Stimulated activated memory B cell treated with anti-CD40 and anti-IgM and Interleukin-4, amounts not matched to agents 10 μg/mL and 1 μg/mL and 100 μg/mL, for 72 hours (primary cell): ENCODE measurements at regions not wholly inside any gene's neighbourhood (a gene's known extent, or its start where the extent isn't known, plus 50 kb on each side); places are given as distances from the start of the nearest gene placed in this dataset.
"Not testable (repeated sequence)": the region's sequence is repeated elsewhere in the genome, so short reads cannot be mapped to it uniquely, and the experiment has no call there.

Experiments used
- ATAC-seq: fragments of 150-1000 bp; cut with Tn5 transposase; 2 replicates; pipeline ENCODE4 v1.10.0; 2021
- H3K27ac Mint-ChIP-seq: one replicate; pipeline ENCODE4 v1.8.0; 2022; ENCODE audit warnings: mild to moderate bottlenecking, mixed read lengths
- H3K27me3 Mint-ChIP-seq: one replicate; pipeline ENCODE4 v1.8.0; 2022; ENCODE audit warnings: mixed read lengths
- H3K36me3 Mint-ChIP-seq: one replicate; pipeline ENCODE4 v1.8.0; 2022; ENCODE audit warnings: mixed read lengths
- H3K4me1 Mint-ChIP-seq: one replicate; pipeline ENCODE4 v1.8.0; 2022; ENCODE audit warnings: mixed read lengths
- H3K4me3 Mint-ChIP-seq: one replicate; pipeline ENCODE4 v1.8.0; 2022; ENCODE audit warnings: mild to moderate bottlenecking, moderate library complexity, mixed read lengths
- H3K9me3 Mint-ChIP-seq: one replicate; pipeline ENCODE4 v1.8.0; 2022; ENCODE audit warnings: mixed read lengths

DNA sequence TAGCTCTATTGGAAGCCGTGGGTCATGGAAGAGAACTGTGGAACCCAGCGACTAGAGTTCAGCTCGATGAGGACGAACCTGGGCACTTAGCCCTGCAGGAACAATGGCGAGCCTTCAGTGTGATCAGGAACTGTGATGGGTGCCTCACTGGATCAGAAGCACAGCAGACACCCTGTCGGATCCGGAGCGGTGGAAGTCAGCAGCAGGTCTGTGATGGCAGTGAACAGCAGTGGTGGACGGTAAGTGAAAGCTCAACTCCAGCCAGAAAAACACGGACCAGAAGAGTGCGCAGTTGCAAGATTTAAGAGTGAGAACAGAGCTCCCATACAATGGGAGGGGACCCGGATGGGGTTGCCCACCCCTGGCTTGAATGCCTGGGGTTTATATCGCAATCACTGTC, 282.2 kb downstream of the NSUN3 start:
- H3K4me3 Mint-ChIP-seq, result no peak overlapping the region
- no peaks in the 10 kb centered on the region for H3K36me3 Mint-ChIP-seq

DNA sequence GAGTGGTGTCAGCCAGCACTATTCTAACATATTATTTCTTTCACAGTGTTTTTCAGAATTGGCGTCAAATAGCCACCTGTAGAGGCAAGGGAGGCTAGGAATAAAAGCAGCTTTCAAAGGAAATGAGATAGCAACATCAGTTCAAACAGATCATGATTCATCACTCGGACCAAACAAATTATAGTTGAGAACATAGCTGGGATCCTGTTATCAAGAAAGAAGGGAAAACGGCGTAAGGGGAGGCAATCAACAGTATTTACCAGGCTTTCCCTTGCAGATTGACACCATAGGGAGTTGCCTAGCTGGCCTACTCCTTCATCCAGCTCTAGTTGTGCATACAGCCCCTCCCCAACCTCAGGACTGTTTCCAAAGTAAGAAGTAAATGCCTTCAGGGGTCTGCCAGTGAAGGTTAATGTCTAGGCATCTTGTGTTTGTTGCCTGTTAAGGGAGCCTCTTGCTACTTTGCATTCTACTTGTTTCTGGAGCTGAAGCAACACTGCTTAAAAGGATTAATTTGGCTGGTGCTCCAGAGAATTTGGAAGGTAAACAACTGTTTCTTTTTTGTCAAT, 286.5 kb downstream of the NSUN3 start:
- no peaks in the 10 kb centered on the region for H3K36me3 Mint-ChIP-seq
- no peaks in the 10 kb centered on the region for H3K27me3 Mint-ChIP-seq
- H3K9me3 Mint-ChIP-seq, result peaks cover 4% of the 10 kb centered on the region
- no peak overlapping the region for H3K27ac Mint-ChIP-seq
- no peak overlapping the region for H3K4me3 Mint-ChIP-seq
- H3K4me1 Mint-ChIP-seq, result no peaks in the 10 kb centered on the region
- no peak for ATAC-seq

More for the DNA sequence above, 282.2 kb downstream of the NSUN3 start:
- H3K27me3 Mint-ChIP-seq, result no peaks in the 10 kb centered on the region
- H3K4me1 Mint-ChIP-seq, result no peaks in the 10 kb centered on the region
- H3K27ac Mint-ChIP-seq, result no peak overlapping the region
- no peak for ATAC-seq
- H3K9me3 Mint-ChIP-seq, result peaks cover 7% of the 10 kb centered on the region

DNA sequence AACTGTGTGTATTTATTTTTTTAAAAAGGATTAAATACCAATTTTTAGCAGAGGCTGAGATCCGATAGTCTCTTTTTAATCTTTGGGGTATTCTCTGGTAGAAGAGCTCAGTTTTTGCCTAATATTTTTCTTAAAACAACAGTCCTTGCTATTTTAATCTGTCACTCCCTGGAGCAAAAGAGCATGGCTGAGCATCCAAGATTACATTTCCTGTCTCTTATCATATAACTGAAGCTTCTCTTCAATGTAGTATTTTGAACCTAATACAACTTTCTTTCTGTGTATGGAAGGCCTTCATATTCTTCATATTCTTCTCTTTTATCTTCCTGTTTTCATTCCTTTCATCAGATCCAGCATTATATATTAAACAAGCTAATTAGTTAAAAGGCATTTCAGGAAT, 293.7 kb downstream of the NSUN3 start:
- Mint-ChIP-seq H3K4me1 (no peaks in the 10 kb centered on the region), H3K36me3 (no peaks in the 10 kb centered on the region), H3K27me3 (no peaks in the 10 kb centered on the region), H3K4me3 (no peak overlapping the region), H3K9me3 (peaks cover 3% of the 10 kb centered on the region), H3K27ac (no peak overlapping the region)
- ATAC-seq, result no peak

DNA sequence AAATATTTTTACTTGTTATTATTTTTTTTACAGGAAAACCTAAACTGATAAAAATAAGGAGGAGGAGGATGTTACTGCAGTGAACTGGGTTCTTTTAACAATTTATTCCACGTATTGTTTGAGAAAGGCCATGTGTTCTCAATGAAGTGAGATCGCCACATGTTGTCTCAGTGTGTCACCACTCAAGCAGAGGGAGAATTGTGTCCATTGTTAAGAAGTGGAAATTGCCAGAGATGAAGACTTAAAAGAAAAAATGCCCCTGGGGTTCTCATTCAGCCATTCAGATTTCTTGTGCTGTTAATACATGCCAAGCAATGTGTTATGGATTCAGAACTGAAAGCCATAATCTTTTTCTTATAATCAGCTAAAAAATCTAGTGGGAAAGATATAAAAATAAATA, 297.1 kb downstream of the NSUN3 start:
- ATAC-seq, result no peak
- H3K27me3 Mint-ChIP-seq, result no peaks in the 10 kb centered on the region
- no peaks in the 10 kb centered on the region for H3K4me1 Mint-ChIP-seq
- H3K4me3 Mint-ChIP-seq, result no peak overlapping the region
- peaks cover 3% of the 10 kb centered on the region for H3K9me3 Mint-ChIP-seq
- H3K36me3 Mint-ChIP-seq, result no peaks in the 10 kb centered on the region
- no peak overlapping the region for H3K27ac Mint-ChIP-seq

DNA sequence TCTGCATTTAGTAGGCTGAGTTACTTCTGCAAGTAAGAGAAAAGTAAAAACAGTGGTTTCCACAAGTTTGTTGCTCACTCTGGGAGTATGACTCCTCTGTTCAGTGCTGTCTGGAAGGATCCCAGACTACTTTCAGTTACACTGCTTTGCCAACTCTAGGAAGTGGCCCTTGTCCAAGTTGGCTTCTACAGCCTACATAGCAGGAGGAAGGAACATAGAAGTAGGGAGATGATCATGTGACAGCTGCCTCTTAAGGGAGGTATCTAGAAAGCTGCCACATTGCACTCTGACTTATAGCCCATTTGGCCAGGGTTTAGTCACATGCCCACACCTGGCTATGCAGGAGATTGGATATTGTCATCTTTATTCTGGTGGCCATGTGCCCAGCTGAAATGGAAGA, 298.1 kb downstream of the NSUN3 start:
- Mint-ChIP-seq H3K36me3 (no peaks in the 10 kb centered on the region), H3K4me1 (no peaks in the 10 kb centered on the region), H3K27ac (no peak overlapping the region), H3K27me3 (no peaks in the 10 kb centered on the region), H3K9me3 (peaks cover 3% of the 10 kb centered on the region), H3K4me3 (no peak overlapping the region)
- ATAC-seq, result peak; percentile 50

DNA sequence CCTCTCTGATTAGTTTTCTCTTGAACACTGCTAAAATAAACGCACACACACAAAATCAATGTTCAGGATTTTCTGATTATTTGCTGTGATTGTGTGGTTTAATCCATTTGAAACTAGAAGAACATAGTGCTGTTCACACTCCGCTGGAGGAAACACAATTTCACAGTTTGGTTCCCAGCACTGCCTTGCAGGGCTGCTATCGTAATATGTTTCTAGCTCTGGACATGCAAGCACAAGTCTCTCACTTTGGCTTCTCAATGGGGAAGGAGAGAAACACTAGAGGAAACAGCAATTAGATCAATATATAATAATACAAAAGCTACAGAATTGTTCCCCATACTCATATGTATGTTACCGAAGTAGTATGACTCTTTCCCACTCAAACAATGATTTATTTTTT, 299.5 kb downstream of the NSUN3 start:
- H3K9me3 Mint-ChIP-seq, result peaks cover 3% of the 10 kb centered on the region
- H3K4me3 Mint-ChIP-seq, result no peak overlapping the region
- H3K4me1 Mint-ChIP-seq, result no peaks in the 10 kb centered on the region
- H3K27ac Mint-ChIP-seq, result no peak overlapping the region
- H3K36me3 Mint-ChIP-seq, result no peaks in the 10 kb centered on the region
- no peak for ATAC-seq
- H3K27me3 Mint-ChIP-seq, result no peaks in the 10 kb centered on the region

- Mint-ChIP-seq H3K9me3 (peaks cover under 1% of the 10 kb centered on the region), H3K4me3 (no peak overlapping the region)
- no peak for ATAC-seq
These were observed 302.1 kb downstream of the NSUN3 start for GRCh38 chr3:94365006-94365405.

DNA sequence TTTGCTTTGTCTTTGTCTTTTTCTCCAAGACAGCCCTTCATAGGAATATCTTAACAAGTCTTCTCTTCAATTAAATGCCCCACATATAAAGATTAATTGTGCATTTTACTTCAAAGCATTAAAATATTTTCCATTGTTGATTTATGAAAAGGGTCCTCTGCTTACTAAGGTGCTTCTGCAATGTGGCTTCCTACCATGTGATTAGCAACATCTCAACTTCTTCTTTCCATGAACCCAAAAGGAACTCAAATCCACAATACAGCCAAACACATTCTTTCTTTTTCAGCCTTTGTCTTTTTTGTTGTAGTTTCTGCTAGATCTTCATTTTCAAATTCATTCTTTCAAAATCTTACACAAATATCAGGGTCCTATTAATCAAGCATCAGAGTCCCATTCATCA, 309.2 kb downstream of the NSUN3 start:
- H3K36me3 Mint-ChIP-seq, result no peaks in the 10 kb centered on the region
- H3K4me1 Mint-ChIP-seq, result no peaks in the 10 kb centered on the region
- no peaks in the 10 kb centered on the region for H3K27me3 Mint-ChIP-seq
- H3K9me3 Mint-ChIP-seq, result peaks cover 5% of the 10 kb centered on the region
- no peak overlapping the region for H3K4me3 Mint-ChIP-seq
- H3K27ac Mint-ChIP-seq, result no peak overlapping the region
- no peak for ATAC-seq

More at GRCh38 chr3:94365006-94365405, 302.1 kb downstream of the NSUN3 start:
- Mint-ChIP-seq H3K27me3 (no peaks in the 10 kb centered on the region), H3K36me3 (no peaks in the 10 kb centered on the region), H3K27ac (no peak overlapping the region), H3K4me1 (no peaks in the 10 kb centered on the region)

DNA sequence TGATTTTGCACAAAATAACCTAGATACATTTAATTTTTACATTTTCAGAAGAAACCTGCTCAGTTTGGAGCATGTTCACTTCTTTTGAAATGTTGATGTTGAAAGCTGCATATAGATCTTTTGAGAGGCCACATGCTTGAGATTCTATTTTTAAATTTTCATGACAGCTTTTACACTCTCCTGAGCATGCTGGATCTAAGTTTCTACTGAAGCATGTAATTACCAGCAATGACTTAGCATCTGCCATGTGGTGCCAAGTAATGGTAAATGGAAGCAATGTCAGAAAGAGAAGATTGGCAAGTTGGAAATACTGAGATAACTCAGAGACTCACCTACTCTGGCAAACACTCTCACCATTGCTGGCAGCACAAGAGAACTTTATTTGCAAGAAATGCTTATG, 310.6 kb downstream of the NSUN3 start:
- Mint-ChIP-seq H3K27ac (no peak overlapping the region), H3K27me3 (no peaks in the 10 kb centered on the region)

DNA sequence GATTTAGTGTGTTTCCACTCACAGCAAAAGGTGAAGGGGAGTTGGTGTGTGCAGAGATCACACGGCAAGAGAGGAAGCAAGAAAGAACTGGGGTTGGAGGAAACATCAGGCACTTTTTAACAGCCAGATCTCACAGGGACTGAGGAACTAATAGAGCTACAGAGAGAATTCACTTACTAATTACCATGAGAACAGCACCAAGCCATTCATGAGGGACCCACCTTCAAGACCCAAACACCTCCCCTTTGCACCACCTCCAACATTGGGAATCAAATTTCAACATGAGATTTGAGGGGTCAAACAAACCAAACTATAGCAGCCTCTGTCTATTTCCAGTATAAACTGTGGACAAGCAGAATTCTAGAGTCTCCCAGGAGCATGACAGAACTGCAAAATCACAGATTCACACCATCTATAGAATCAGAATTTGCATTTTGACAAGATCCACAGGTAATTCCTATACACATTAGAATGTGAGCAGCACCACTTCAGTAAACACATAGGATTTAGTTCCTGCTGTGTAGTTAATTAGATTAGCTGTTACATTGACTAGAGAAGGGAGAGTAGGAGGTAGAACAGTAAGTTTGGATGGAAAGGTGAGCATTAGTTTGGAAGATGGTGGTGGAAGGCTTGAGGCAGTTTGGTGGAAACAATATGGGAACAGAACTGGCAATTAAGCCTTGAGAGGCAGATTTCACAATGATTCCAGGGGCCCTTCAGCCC, 311.7 kb downstream of the NSUN3 start:
- H3K27me3 Mint-ChIP-seq, result no peaks in the 10 kb centered on the region
- peaks cover 9% of the 10 kb centered on the region for H3K9me3 Mint-ChIP-seq

More for the DNA sequence above, 310.6 kb downstream of the NSUN3 start:
- ATAC-seq, result no peak
- Mint-ChIP-seq H3K9me3 (peaks cover 5% of the 10 kb centered on the region), H3K4me3 (no peak overlapping the region), H3K36me3 (no peaks in the 10 kb centered on the region), H3K4me1 (no peaks in the 10 kb centered on the region)

GRCh38 chr3:94377123-94377696, 314.3 kb downstream of the NSUN3 start:
- H3K4me3 Mint-ChIP-seq, H3K4me1 Mint-ChIP-seq, H3K27ac Mint-ChIP-seq, H3K27me3 Mint-ChIP-seq, H3K36me3 Mint-ChIP-seq, H3K9me3 Mint-ChIP-seq, ATAC-seq: not testable (repeated sequence)

More for the DNA sequence above, 311.7 kb downstream of the NSUN3 start:
- no peak overlapping the region for H3K4me3 Mint-ChIP-seq
- H3K27ac Mint-ChIP-seq, result no peak overlapping the region
- no peaks in the 10 kb centered on the region for H3K4me1 Mint-ChIP-seq
- no peak for ATAC-seq
- H3K36me3 Mint-ChIP-seq, result no peaks in the 10 kb centered on the region

- H3K27ac Mint-ChIP-seq, H3K36me3 Mint-ChIP-seq, ATAC-seq, H3K4me3 Mint-ChIP-seq, H3K4me1 Mint-ChIP-seq, H3K27me3 Mint-ChIP-seq, H3K9me3 Mint-ChIP-seq: not testable (repeated sequence)
These were observed 315.0 kb downstream of the NSUN3 start for GRCh38 chr3:94377863-94378262.

DNA sequence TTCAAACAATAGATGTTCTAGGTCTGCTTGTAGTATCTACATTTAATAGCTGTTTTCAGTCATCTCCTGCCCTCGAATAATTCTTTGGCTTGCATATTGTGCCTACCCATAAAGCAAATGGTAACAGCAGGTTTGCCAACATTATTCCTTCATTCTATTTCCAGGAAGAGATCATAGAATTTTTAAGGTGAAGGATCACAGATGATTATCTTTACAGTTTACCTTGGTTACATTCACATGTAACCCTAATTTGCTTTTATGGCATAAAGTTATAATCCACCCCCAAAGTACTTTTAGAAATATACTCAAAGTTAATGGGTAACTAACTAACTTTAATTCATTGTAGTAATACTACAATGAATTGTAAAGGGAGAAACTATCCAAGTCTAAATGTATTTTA, 315.5 kb downstream of the NSUN3 start:
- ATAC-seq, result no peak
- no peaks in the 10 kb centered on the region for H3K27me3 Mint-ChIP-seq
- peaks cover 6% of the 10 kb centered on the region for H3K9me3 Mint-ChIP-seq
- H3K4me3 Mint-ChIP-seq, result no peak overlapping the region
- no peak overlapping the region for H3K27ac Mint-ChIP-seq
- no peaks in the 10 kb centered on the region for H3K4me1 Mint-ChIP-seq
- H3K36me3 Mint-ChIP-seq, result no peaks in the 10 kb centered on the region

- Mint-ChIP-seq H3K27me3 (no peaks in the 10 kb centered on the region), H3K27ac (no peak overlapping the region), H3K4me3 (no peak overlapping the region), H3K36me3 (no peaks in the 10 kb centered on the region), H3K9me3 (peaks cover 6% of the 10 kb centered on the region), H3K4me1 (no peaks in the 10 kb centered on the region)
- ATAC-seq, result no peak
These were observed 316.4 kb downstream of the NSUN3 start for GRCh38 chr3:94379264-94379663.

GRCh38 chr3:94394885-94395284, 332.0 kb downstream of the NSUN3 start:
- Mint-ChIP-seq H3K36me3 (no peaks in the 10 kb centered on the region), H3K9me3 (peaks cover 7% of the 10 kb centered on the region), H3K27ac (no peak overlapping the region), H3K27me3 (no peaks in the 10 kb centered on the region), H3K4me1 (no peaks in the 10 kb centered on the region), H3K4me3 (no peak overlapping the region)
- ATAC-seq, result no peak

GRCh38 chr3:94395851-94396250, 333.0 kb downstream of the NSUN3 start:
- no peak overlapping the region for H3K27ac Mint-ChIP-seq
- no peak overlapping the region for H3K4me3 Mint-ChIP-seq
- no peak for ATAC-seq
- peaks cover 7% of the 10 kb centered on the region for H3K9me3 Mint-ChIP-seq
- H3K4me1 Mint-ChIP-seq, result no peaks in the 10 kb centered on the region
- no peaks in the 10 kb centered on the region for H3K27me3 Mint-ChIP-seq
- no peaks in the 10 kb centered on the region for H3K36me3 Mint-ChIP-seq
